HG03280 (cell line): ENCODE measurements at regions not wholly inside any gene's neighbourhood (a gene's known extent, or its start where the extent isn't known, plus 50 kb on each side); places are given as distances from the start of the nearest gene placed in this dataset.
"Not testable (repeated sequence)": the region's sequence is repeated elsewhere in the genome, so short reads cannot be mapped to it uniquely, and the experiment has no call there.

ENCODE experiments used
- ATAC-seq: cut with Tn5 transposase; IDR thresholded peaks from one replicate; pipeline ENCODE4 v1.9.1; 2021; ENCODE audit warnings: mild to moderate bottlenecking, moderate library complexity; ENCODE audit not compliant: unreplicated experiment

- ATAC-seq = no peak
Measured at GRCh38 chr13:58463841-58464240, 832.3 kb downstream of the PCDH17 start.

DNA sequence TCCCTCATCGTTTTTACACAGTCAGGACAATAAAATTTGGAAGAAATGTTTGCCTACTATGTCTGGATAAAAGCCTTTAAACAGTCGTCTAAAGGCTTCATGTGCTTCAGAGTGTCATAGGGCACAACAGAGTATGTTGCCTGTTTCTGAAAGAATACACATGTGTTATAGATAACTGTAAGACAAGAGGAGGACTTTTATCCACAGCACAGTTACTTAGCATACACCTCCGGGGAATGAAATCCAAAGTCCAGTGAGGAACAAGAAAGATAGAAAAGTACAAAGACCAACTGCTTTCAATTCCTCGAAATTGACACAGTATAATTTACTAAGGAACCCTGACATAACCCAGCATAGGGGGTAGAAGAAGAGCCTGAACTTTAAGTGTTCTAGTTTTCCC, 835.6 kb downstream of the PCDH17 start:
- ATAC-seq = no peak

GRCh38 chr13:58472483-58472882, 840.9 kb downstream of the PCDH17 start:
- no peak for ATAC-seq

GRCh38 chr13:58474581-58474980, 843.0 kb downstream of the PCDH17 start:
- no peak for ATAC-seq

DNA sequence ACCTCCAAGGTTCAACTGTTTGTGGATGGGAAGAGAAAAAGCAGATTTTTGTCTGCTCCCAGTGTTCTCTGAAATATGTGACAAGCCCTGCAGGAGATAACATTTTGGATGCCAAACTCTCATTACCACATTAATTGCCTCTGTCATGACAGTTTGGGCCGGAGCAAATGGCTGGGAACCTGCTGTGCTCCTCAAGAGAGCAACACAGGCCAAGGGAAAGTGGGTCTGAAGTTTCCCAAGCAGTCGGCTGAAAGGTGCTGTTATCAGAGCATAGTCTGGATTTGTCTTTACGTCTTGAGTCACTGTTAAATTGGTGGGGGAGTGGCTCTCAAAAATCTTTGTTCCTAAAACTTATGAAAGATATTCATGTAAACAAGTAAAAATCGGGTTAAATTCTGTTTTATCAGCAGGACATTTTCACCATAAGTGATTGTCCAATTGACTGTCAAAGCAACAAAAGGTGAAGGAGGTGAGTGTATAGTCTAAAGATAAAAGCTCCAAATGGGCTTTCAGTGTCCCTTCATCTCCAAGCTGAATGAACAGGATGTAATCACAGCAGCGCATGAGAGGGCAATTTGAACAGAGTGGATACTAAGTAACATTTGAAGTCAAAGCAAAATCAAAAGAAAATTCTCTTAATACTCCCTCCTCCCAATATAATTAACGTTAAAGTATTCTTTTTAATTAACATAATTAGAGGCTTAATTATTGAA, 844.8 kb downstream of the PCDH17 start:
- ATAC-seq = no peak

GRCh38 chr13:58478858-58479257, 847.3 kb downstream of the PCDH17 start:
- no peak for ATAC-seq

GRCh38 chr13:58480061-58480460, 848.5 kb downstream of the PCDH17 start:
- no peak for ATAC-seq

DNA sequence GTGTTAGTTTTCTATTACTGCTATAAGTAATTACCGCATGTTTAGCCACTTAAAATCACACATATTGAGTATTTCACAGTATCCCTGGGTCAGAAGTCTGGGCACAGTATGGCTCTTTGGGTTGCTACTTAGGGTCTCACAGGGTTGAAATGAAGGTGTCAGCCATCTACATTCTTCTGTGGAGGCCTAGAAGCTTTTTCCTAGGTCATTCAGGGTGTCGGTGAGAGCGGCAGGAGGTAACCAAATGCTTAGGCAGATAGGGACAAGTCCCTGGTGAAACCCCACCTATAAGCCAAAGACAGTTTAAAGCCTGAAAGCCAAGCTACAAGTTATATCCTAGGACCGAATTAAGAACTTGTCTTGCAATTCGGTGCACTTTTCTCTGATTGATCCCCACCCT, 856.7 kb downstream of the PCDH17 start:
- no peak for ATAC-seq

DNA sequence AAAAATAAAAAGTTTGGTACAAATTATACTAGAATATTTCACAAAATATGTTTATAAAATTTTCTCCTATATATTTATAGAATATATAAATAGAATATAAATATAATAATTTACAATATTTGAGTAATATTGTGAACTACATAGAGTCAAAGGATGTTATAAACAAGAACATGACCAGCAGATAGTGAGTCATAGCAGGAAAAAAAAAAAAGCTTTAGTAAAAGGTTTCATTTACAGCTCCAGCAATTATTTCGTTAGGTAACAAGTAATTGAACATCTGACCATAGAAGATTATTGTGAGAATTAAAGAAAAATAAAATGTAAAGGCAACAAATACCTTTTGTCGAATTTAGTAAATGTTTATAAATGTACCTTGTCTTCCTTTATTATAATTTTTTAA, 864.1 kb downstream of the PCDH17 start:
- no peak for ATAC-seq

GRCh38 chr13:58500938-58501337, 869.4 kb downstream of the PCDH17 start:
- no peak for ATAC-seq

DNA sequence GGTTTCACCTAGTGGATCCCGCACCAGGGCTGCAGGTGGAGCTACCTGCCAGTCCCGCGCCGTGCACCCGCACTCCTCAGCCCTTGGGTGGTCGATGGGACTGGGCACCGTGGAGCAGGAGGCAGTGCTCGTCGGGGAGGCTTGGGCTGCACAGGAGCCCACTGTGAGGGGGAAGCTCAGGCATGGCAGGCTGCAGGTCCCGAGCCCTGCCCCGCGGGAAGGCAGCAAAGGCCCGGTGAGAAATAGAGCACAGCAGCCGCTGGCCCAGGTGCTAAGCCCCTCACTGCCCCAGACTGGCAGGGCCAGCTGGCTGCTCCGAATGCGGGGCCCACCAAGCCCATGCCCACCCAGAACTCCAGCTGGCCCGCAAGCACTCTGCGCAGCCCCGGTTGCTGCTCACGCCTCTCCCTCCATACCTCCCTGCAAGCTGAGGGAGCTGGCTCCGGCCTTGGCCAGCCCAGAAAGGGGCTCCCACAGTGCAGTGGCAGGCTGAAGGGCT, 872.7 kb downstream of the PCDH17 start:
- ATAC-seq = not testable (repeated sequence)

GRCh38 chr13:58505262-58505920, 873.8 kb downstream of the PCDH17 start:
- not testable (repeated sequence) for ATAC-seq

- ATAC-seq = no peak
Measured at GRCh38 chr13:58528351-58528750, 896.8 kb downstream of the PCDH17 start.

- ATAC-seq = no peak
Measured at GRCh38 chr13:58531614-58532013, 900.1 kb downstream of the PCDH17 start.

- ATAC-seq = no peak
Measured at GRCh38 chr13:58542530-58542929, 911.0 kb downstream of the PCDH17 start.

- no peak for ATAC-seq
Measured at GRCh38 chr13:58547419-58547818, 915.9 kb downstream of the PCDH17 start.

GRCh38 chr13:58566176-58566575, 934.6 kb downstream of the PCDH17 start:
- no peak for ATAC-seq

DNA sequence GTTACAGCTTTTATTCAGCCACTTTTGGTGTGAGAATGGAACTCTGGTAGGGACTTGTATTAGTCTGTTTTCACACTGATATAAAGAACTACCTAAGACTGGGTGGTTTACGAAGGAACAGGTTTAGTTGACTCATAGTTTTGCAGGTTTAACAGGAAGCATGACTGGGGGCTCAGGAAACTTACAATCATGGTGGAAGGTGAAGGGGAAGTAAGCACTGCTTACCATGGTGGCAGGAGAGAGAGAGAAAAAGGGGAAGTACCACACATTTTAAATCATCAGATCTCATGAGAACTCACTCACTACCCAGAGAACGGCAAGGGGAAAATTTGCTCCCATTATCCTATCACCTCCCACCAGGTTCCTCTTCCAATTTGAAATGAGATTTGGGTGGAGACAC, 942.2 kb downstream of the PCDH17 start:
- no peak for ATAC-seq

DNA sequence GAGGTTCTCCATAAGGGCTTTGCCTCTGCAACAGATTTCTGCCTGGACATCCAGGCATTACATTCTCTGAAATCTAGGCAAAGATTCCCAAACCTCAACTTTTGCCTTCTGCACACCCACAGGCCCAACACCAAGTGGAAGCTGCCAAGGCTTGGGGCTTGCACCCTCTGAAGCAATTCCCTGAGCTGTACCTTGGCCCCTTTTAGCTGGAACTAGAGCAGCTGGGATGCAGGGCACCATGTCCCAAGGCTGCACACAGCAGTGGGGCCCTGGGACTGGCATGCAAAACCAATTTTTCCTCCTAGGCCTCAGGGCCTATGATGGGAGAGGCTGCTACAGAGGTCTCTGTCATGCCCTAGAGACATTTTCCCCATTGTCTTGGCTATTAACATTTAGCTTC, 943.2 kb downstream of the PCDH17 start:
- ATAC-seq = no peak

GRCh38 chr13:58579468-58579867, 947.9 kb downstream of the PCDH17 start:
- ATAC-seq = no peak

GRCh38 chr13:58583966-58584365, 952.4 kb downstream of the PCDH17 start:
- no peak for ATAC-seq

GRCh38 chr13:58584610-58585009, 953.1 kb downstream of the PCDH17 start:
- ATAC-seq = no peak
